Epidermal melanocyte (primary cell): ENCODE measurements at regions not wholly inside any gene's neighbourhood (a gene's known extent, or its start where the extent isn't known, plus 50 kb on each side); places are given as distances from the start of the nearest gene placed in this dataset.

Experiments
- DNase-seq: peaks from one replicate; pipeline ENCODE4 v3.0.0; 2011; ENCODE audit warnings: low spot score; ENCODE audit not compliant: insufficient read length

GRCh38 chr20:22470620-22471026, 113.7 kb downstream of the FOXA2 start:
- DNase-seq: no peak

GRCh38 chr20:22466447-22467171, 117.8 kb downstream of the FOXA2 start:
- no peak for DNase-seq

- no peak for DNase-seq
Observed at GRCh38 chr20:22465622-22466446, 118.5 kb downstream of the FOXA2 start.

GRCh38 chr20:22464312-22465003, 119.9 kb downstream of the FOXA2 start:
- DNase-seq: no peak

GRCh38 chr20:22462975-22463914, 121.1 kb downstream of the FOXA2 start:
- DNase-seq: no peak

- DNase-seq: no peak
Observed at GRCh38 chr20:22460803-22461202, 123.6 kb downstream of the FOXA2 start.

GRCh38 chr20:22460231-22460630, 124.1 kb downstream of the FOXA2 start:
- no peak for DNase-seq

GRCh38 chr20:22459754-22460153, 124.6 kb downstream of the FOXA2 start:
- DNase-seq: no peak

- no peak for DNase-seq
Observed at GRCh38 chr20:22456109-22456508, 128.3 kb downstream of the FOXA2 start.

GRCh38 chr20:22455259-22455658, 129.1 kb downstream of the FOXA2 start:
- DNase-seq: no peak

- no peak for DNase-seq
Observed at GRCh38 chr20:22453244-22454080, 130.9 kb downstream of the FOXA2 start.

- DNase-seq: no peak
Observed at GRCh38 chr20:22452442-22453011, 131.8 kb downstream of the FOXA2 start.

GRCh38 chr20:22450537-22450936, 133.8 kb downstream of the FOXA2 start:
- DNase-seq: no peak

GRCh38 chr20:22449188-22449973, 135.0 kb downstream of the FOXA2 start:
- no peak for DNase-seq

- DNase-seq: no peak
Observed at GRCh38 chr20:22447447-22447778, 137.0 kb downstream of the FOXA2 start.

- DNase-seq: no peak
Observed at GRCh38 chr20:22446613-22447446, 137.5 kb downstream of the FOXA2 start.

GRCh38 chr20:22442318-22442717, 142.1 kb downstream of the FOXA2 start:
- no peak for DNase-seq

GRCh38 chr20:22438926-22439325, 145.4 kb downstream of the FOXA2 start:
- no peak for DNase-seq
